ENCODE measurements at regions not wholly inside any gene's neighbourhood (a gene's known extent, or its start where the extent isn't known, plus 50 kb on each side); places are given as distances from the start of the nearest gene placed in this dataset.

DNA sequence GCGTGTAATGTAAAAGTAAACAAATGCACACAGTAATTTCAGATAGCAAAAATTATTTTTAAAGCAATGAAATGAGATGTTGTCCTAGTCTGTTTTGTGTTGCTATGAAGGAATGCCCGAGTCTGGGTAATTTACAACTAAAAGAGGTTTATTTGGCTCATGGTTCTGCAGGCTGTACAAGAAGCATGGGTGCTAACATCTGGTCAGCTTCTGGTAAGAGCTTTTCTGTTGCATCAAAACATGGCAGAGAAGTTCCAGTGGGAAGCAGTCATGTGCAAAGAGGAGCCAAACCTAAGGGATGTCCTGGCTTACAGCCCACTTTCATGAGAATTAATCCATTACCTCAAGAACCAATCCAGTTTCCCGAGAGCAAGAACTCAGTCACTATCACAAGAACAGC is 62.9 kb upstream of the MNX1 start:
- TF ChIP-seq FOXK2 (IDR thresholded peaks at IDR 0.05) (no peak), SUZ12 (IDR thresholded peaks at IDR 0.05) (no peak), ARNT (IDR thresholded peaks at IDR 0.05) (no peak), SP1 (IDR thresholded peaks at IDR 0.05) (no peak), CTBP1 (IDR thresholded peaks at IDR 0.05; ENCODE audit: borderline replicate concordance) (no peak), FOXA1 (IDR thresholded peaks at IDR 0.05) (no peak), NFRKB (IDR thresholded peaks at IDR 0.05) (no peak), BHLHE40 (IDR thresholded peaks at IDR 0.05; ENCODE audit: borderline replicate concordance) (no peak)
